ENCODE measurements at regions not wholly inside any gene's neighbourhood (a gene's known extent, or its start where the extent isn't known, plus 50 kb on each side); places are given as distances from the start of the nearest gene placed in this dataset.

- TF ChIP-seq CTCF (IDR thresholded peaks at IDR 0.05) = no peak
- H3K9me3 ChIP-seq = no peaks in the 10 kb centered on the region
- no peaks in the 10 kb centered on the region for H3K4me1 ChIP-seq
- H3K27me3 ChIP-seq (ENCODE audit: low read depth) = no peaks in the 10 kb centered on the region
- DNase-seq (no peak), ATAC-seq (no peak)
- H3K4me3 ChIP-seq = no peak overlapping the region
- intact Hi-C loops (cut with DNase I) = no loop called here
- H3K36me3 ChIP-seq = no peaks in the 10 kb centered on the region
- H3K27ac ChIP-seq = no peak overlapping the region
These were observed 192.6 kb upstream of the NAV2 start for GRCh38 chr11:19519912-19520641.

GRCh38 chr11:19519353-19519752 lies 193.3 kb upstream of the NAV2 start:
- Histone ChIP-seq H3K36me3 (no peaks in the 10 kb centered on the region), H3K27me3 (ENCODE audit: low read depth) (no peaks in the 10 kb centered on the region), H3K9me3 (no peaks in the 10 kb centered on the region), H3K4me1 (no peaks in the 10 kb centered on the region), H3K27ac (no peak overlapping the region), H3K4me3 (no peak overlapping the region)
- TF ChIP-seq CTCF (IDR thresholded peaks at IDR 0.05) = no peak
- DNase-seq = no peak
- intact Hi-C loops (cut with DNase I) = no loop called here
- ATAC-seq = no peak

GRCh38 chr11:19513253-19513652 lies 199.4 kb upstream of the NAV2 start:
- H3K4me3 ChIP-seq = no peak overlapping the region
- ATAC-seq (no peak), DNase-seq (no peak)
- intact Hi-C loops (cut with DNase I) = no loop called here
- no peak overlapping the region for H3K27ac ChIP-seq
- H3K27me3 ChIP-seq (ENCODE audit: low read depth) = no peaks in the 10 kb centered on the region
- TF ChIP-seq CTCF (IDR thresholded peaks at IDR 0.05) = no peak
- peaks cover 20% of the 10 kb centered on the region for H3K4me1 ChIP-seq
- no peaks in the 10 kb centered on the region for H3K9me3 ChIP-seq
- no peaks in the 10 kb centered on the region for H3K36me3 ChIP-seq

- DNase-seq (no peak), ATAC-seq (no peak)
- intact Hi-C loops (cut with DNase I) = no loop called here
- Histone ChIP-seq H3K4me1 (peaks cover 20% of the 10 kb centered on the region), H3K27me3 (ENCODE audit: low read depth) (no peaks in the 10 kb centered on the region), H3K27ac (no peak overlapping the region), H3K4me3 (no peak overlapping the region), H3K36me3 (no peaks in the 10 kb centered on the region), H3K9me3 (no peaks in the 10 kb centered on the region)
- TF ChIP-seq CTCF (IDR thresholded peaks at IDR 0.05) = no peak
These were observed 200.0 kb upstream of the NAV2 start for GRCh38 chr11:19512618-19513017.

GRCh38 chr11:19511413-19512183 lies 201.0 kb upstream of the NAV2 start:
- H3K36me3 ChIP-seq = no peaks in the 10 kb centered on the region
- TF ChIP-seq CTCF (IDR thresholded peaks at IDR 0.05) = no peak
- H3K27ac ChIP-seq = peak overlapping the region; percentile 31
- ATAC-seq = peak; percentile 56
- intact Hi-C loops (cut with DNase I) = no loop called here
- H3K9me3 ChIP-seq = no peaks in the 10 kb centered on the region
- peaks cover 20% of the 10 kb centered on the region for H3K4me1 ChIP-seq
- H3K27me3 ChIP-seq (ENCODE audit: low read depth) = no peaks in the 10 kb centered on the region
- DNase-seq = peak; percentile 55
- H3K4me3 ChIP-seq = no peak overlapping the region

Data from lower lobe of right lung (tissue), 2 donors.